GM18498 (cell line): ENCODE measurements at regions not wholly inside any gene's neighbourhood (a gene's known extent, or its start where the extent isn't known, plus 50 kb on each side); places are given as distances from the start of the nearest gene placed in this dataset.
"Not testable (repeated sequence)": the region's sequence is repeated elsewhere in the genome, so short reads cannot be mapped to it uniquely, and the experiment has no call there.

Experiments
- ATAC-seq: cut with Tn5 transposase; IDR thresholded peaks from one replicate; pipeline ENCODE4 v1.9.1; 2021; ENCODE audit warnings: mild to moderate bottlenecking, moderate library complexity; ENCODE audit not compliant: unreplicated experiment

- no peak for ATAC-seq
Measured at GRCh38 chr3:110644203-110644602, 427.4 kb upstream of the NECTIN3 start.

- ATAC-seq, result no peak
Measured at GRCh38 chr3:110646055-110646454, 425.6 kb upstream of the NECTIN3 start.

GRCh38 chr3:110646496-110646895, 425.1 kb upstream of the NECTIN3 start:
- no peak for ATAC-seq

GRCh38 chr3:110647586-110647985, 424.0 kb upstream of the NECTIN3 start:
- ATAC-seq, result no peak

- ATAC-seq, result no peak
Measured at GRCh38 chr3:110650741-110651140, 420.9 kb upstream of the NECTIN3 start.

GRCh38 chr3:110654843-110655502, 416.6 kb upstream of the NECTIN3 start:
- ATAC-seq, result no peak

- ATAC-seq, result no peak
Measured at GRCh38 chr3:110656394-110657025, 415.1 kb upstream of the NECTIN3 start.

GRCh38 chr3:110664148-110664547, 407.5 kb upstream of the NECTIN3 start:
- ATAC-seq, result no peak

GRCh38 chr3:110666495-110666894, 405.1 kb upstream of the NECTIN3 start:
- no peak for ATAC-seq

GRCh38 chr3:110667216-110667615, 404.4 kb upstream of the NECTIN3 start:
- ATAC-seq, result no peak

- ATAC-seq, result no peak
Measured at GRCh38 chr3:110670407-110670806, 401.2 kb upstream of the NECTIN3 start.

- no peak for ATAC-seq
Measured at GRCh38 chr3:110677506-110677905, 394.1 kb upstream of the NECTIN3 start.

GRCh38 chr3:110679285-110679684, 392.3 kb upstream of the NECTIN3 start:
- ATAC-seq, result no peak

GRCh38 chr3:110680450-110680849, 391.2 kb upstream of the NECTIN3 start:
- ATAC-seq, result no peak

GRCh38 chr3:110684466-110684865, 387.1 kb upstream of the NECTIN3 start:
- no peak for ATAC-seq

- no peak for ATAC-seq
Measured at GRCh38 chr3:110685630-110686029, 386.0 kb upstream of the NECTIN3 start.

GRCh38 chr3:110686701-110687100, 384.9 kb upstream of the NECTIN3 start:
- no peak for ATAC-seq

GRCh38 chr3:110687138-110687537, 384.5 kb upstream of the NECTIN3 start:
- no peak for ATAC-seq

- no peak for ATAC-seq
Measured at GRCh38 chr3:110697961-110698360, 373.7 kb upstream of the NECTIN3 start.

- not testable (repeated sequence) for ATAC-seq
Measured at GRCh38 chr3:110704332-110704731, 367.3 kb upstream of the NECTIN3 start.

- ATAC-seq, result no peak
Measured at GRCh38 chr3:110708156-110708555, 363.5 kb upstream of the NECTIN3 start.

GRCh38 chr3:110710156-110710555, 361.5 kb upstream of the NECTIN3 start:
- ATAC-seq, result no peak

GRCh38 chr3:110710603-110711002, 361.0 kb upstream of the NECTIN3 start:
- ATAC-seq, result no peak
